GM23248 (cell line): ENCODE measurements at regions not wholly inside any gene's neighbourhood (a gene's known extent, or its start where the extent isn't known, plus 50 kb on each side); places are given as distances from the start of the nearest gene placed in this dataset.

Experiments used
- DNase-seq: peaks from one replicate; pipeline ENCODE4 v3.0.0-alpha.2; 2015
- H2AFZ ChIP-seq: fragments of 200-600 bp; sonication (generic); 2 replicates; pipeline ENCODE4 v1.6.1; 2016; ENCODE audit warnings: antibody characterized with exemption
- H3F3A ChIP-seq: fragments of 200-600 bp; sonication (generic); 2 replicates; pipeline ENCODE4 v1.6.1; 2016; ENCODE audit warnings: mild to moderate bottlenecking, antibody characterized with exemption, mixed run types; ENCODE audit not compliant: insufficient read depth
- H3K27ac ChIP-seq: fragments of 200-600 bp; sonication (generic); 2 replicates; pipeline ENCODE4 v1.5.1; 2016; ENCODE audit warnings: mild to moderate bottlenecking
- H3K27me3 ChIP-seq: fragments of 200-600 bp; sonication (generic); replicated peaks from 2 replicates; pipeline ENCODE4 v1.6.1; 2016; ENCODE audit warnings: mild to moderate bottlenecking; ENCODE audit not compliant: insufficient read depth
- H3K36me3 ChIP-seq: fragments of 200-600 bp; sonication (generic); 2 replicates; pipeline ENCODE4 v1.6.1; 2016; ENCODE audit warnings: low read depth, mild to moderate bottlenecking
- H3K4me1 ChIP-seq: fragments of 200-600 bp; sonication (generic); 2 replicates; pipeline ENCODE4 v1.6.1; 2016; ENCODE audit warnings: mild to moderate bottlenecking; ENCODE audit not compliant: insufficient read depth
- H3K4me2 ChIP-seq: fragments of 200-600 bp; sonication (generic); one replicate; pipeline ENCODE4 v1.6.1; 2016; ENCODE audit warnings: mild to moderate bottlenecking; ENCODE audit not compliant: unreplicated experiment
- H3K4me3 ChIP-seq: fragments of 200-600 bp; sonication (generic); 2 replicates; pipeline ENCODE4 v1.5.1; 2016; ENCODE audit warnings: mild to moderate bottlenecking
- H3K79me2 ChIP-seq: fragments of 200-600 bp; sonication (generic); 2 replicates; pipeline ENCODE4 v1.6.1; 2016; ENCODE audit warnings: mild to moderate bottlenecking; ENCODE audit not compliant: insufficient read depth
- H3K9ac ChIP-seq: fragments of 200-600 bp; sonication (generic); 2 replicates; pipeline ENCODE4 v1.6.1; 2016; ENCODE audit warnings: mild to moderate bottlenecking
- H3K9me2 ChIP-seq: fragments of 200-600 bp; sonication (generic); 2 replicates; pipeline ENCODE4 v1.6.1; 2016; ENCODE audit warnings: mixed run types, mild to moderate bottlenecking, moderate library complexity; ENCODE audit not compliant: insufficient read depth
- H3K9me3 ChIP-seq: fragments of 200-600 bp; sonication (generic); one replicate; pipeline ENCODE4 v1.6.1; 2017; ENCODE audit warnings: low read depth
- H4K20me1 ChIP-seq: fragments of 200-600 bp; sonication (generic); 2 replicates; pipeline ENCODE4 v1.6.0; 2016; ENCODE audit not compliant: insufficient read depth
- EZH2 ChIP-seq: fragments of 200-600 bp; sonication (generic); IDR thresholded peaks from 2 replicates; pipeline ENCODE4 v1.6.1; 2018; ENCODE audit warnings: antibody characterized with exemption, mild to moderate bottlenecking; ENCODE audit not compliant: insufficient read depth, poor library complexity, severe bottlenecking
- EZH2phosphoT487 ChIP-seq: fragments of 200-600 bp; sonication (generic); IDR thresholded peaks from 2 replicates; pipeline ENCODE4 v1.6.1; 2018; ENCODE audit warnings: antibody characterized with exemption, moderate library complexity, mild to moderate bottlenecking, low read depth; ENCODE audit not compliant: insufficient read depth
- WGBS, 2 experiments: methylation state at CpG; one replicate each; pipeline ENCODE4 v1.1.6; 2015 to 2017; ENCODE audit warnings: low lambda C conversion rate in 2 of 2, low coverage in 1 of 2; ENCODE audit errors: missing lambda C conversion rate in 2 of 2; 5-methylcytosine and 5-hydroxymethylcytosine counted together
- in situ Hi-C: fragments of 300-500 bp; cut with MboI; formaldehyde crosslinking; loops from 2 replicates; pipeline ENCODE4 v1.15.0; 2020

- no peaks in the 10 kb centered on the region for H3K9me2 ChIP-seq
- no peak overlapping the region for H3K27ac ChIP-seq
- DNase-seq, result no peak
- in situ Hi-C loops, result no loop called here
- no peak overlapping the region for H3K4me3 ChIP-seq
- no peaks in the 10 kb centered on the region for H3K36me3 ChIP-seq
- H3K9me3 ChIP-seq, result no peaks in the 10 kb centered on the region
- no peak overlapping the region for H3K4me2 ChIP-seq
- H3F3A ChIP-seq, result no peaks in the 10 kb centered on the region
- no peaks in the 10 kb centered on the region for H3K79me2 ChIP-seq
- TF ChIP-seq EZH2 (no peak), EZH2phosphoT487 (no peak)
- no peak overlapping the region for H2AFZ ChIP-seq
- 4% methylated on average over 4 of the region's 4 CpGs for WGBS, 2 experiments
- H3K9ac ChIP-seq, result no peak overlapping the region
- H4K20me1 ChIP-seq, result no peaks in the 10 kb centered on the region
- no peaks in the 10 kb centered on the region for H3K4me1 ChIP-seq
- H3K27me3 ChIP-seq, result no peaks in the 10 kb centered on the region
These were observed 237.7 kb downstream of the MZT1 start for GRCh38 chr13:72489751-72490150.

DNA sequence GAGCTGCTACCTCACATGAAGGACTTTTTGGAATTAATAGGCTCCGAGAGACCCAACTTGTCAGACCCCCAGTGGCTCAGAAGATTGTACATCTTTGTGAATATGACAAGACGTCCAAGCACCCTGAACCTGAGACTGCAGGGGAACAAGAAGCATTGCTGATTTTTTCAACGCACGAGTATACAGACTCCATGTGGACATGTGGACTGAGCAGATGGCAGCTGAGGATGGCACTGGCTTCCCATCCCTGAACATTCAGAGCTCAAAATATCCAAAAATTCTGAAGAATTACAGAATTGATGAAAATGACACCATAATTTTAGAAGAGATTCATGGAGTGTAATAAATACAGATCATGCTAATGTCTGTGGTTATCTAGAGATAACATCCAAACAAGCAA is 254.1 kb downstream of the MZT1 start:
- Histone ChIP-seq H3K27ac (no peak overlapping the region), H2AFZ (no peak overlapping the region), H3K9me2 (no peaks in the 10 kb centered on the region), H3K27me3 (no peaks in the 10 kb centered on the region), H3K9ac (no peak overlapping the region), H3K36me3 (no peaks in the 10 kb centered on the region), H4K20me1 (no peaks in the 10 kb centered on the region), H3F3A (no peaks in the 10 kb centered on the region), H3K4me3 (no peak overlapping the region), H3K4me2 (no peak overlapping the region), H3K79me2 (no peaks in the 10 kb centered on the region), H3K4me1 (no peaks in the 10 kb centered on the region), H3K9me3 (no peaks in the 10 kb centered on the region)
- DNase-seq, result no peak
- in situ Hi-C loops, result no loop called here
- 11 to 16% methylated on average over 4 of the region's 4 CpGs for WGBS, 2 experiments
- TF ChIP-seq EZH2 (no peak), EZH2phosphoT487 (no peak)

GRCh38 chr13:72469906-72470305 is 257.5 kb downstream of the MZT1 start:
- no peaks in the 10 kb centered on the region for H3F3A ChIP-seq
- in situ Hi-C loops, result no loop called here

DNA sequence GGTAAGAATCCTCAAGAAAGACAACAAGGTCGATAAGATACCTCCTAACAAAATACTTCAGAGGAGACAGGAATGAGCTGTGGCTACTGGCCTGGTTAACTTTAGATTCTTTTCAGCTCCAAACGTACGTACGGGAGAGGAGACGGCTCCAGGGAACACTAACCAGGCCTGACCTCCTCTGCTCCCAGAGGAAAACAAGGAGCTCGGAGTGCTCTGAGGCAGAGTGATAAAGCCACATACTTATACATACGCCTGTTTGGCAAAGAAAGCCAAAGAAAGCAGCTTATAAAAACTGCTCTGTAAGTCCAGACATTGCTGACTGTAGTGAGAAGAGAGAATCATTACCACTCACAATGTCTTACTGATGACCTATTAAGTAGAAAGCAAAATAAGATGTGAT is 263.9 kb downstream of the MZT1 start:
- no peaks in the 10 kb centered on the region for H3F3A ChIP-seq
- no peak overlapping the region for H3K9ac ChIP-seq
- H3K36me3 ChIP-seq, result no peaks in the 10 kb centered on the region
- H3K4me3 ChIP-seq, result no peak overlapping the region
- DNase-seq, result no peak
- in situ Hi-C loops, result no loop called here
- no peak overlapping the region for H3K4me2 ChIP-seq
- H3K79me2 ChIP-seq, result no peaks in the 10 kb centered on the region
- no peak for TF ChIP-seq EZH2phosphoT487
- no peak for TF ChIP-seq EZH2
- no peak overlapping the region for H3K27ac ChIP-seq
- no peaks in the 10 kb centered on the region for H4K20me1 ChIP-seq
- H2AFZ ChIP-seq, result no peak overlapping the region
- H3K27me3 ChIP-seq, result no peaks in the 10 kb centered on the region
- no peaks in the 10 kb centered on the region for H3K9me3 ChIP-seq
- WGBS, 2 experiments, result 13 to 19% methylated on average over 7 of the region's 7 CpGs
- no peaks in the 10 kb centered on the region for H3K9me2 ChIP-seq
- no peaks in the 10 kb centered on the region for H3K4me1 ChIP-seq

More at GRCh38 chr13:72469906-72470305, 257.5 kb downstream of the MZT1 start:
- DNase-seq, result no peak
- Histone ChIP-seq H3K36me3 (no peaks in the 10 kb centered on the region), H3K79me2 (no peaks in the 10 kb centered on the region), H3K9ac (no peak overlapping the region), H4K20me1 (no peaks in the 10 kb centered on the region), H3K4me2 (no peak overlapping the region), H3K9me2 (no peaks in the 10 kb centered on the region), H3K9me3 (no peaks in the 10 kb centered on the region), H3K27ac (no peak overlapping the region), H3K4me1 (no peaks in the 10 kb centered on the region), H3K27me3 (no peaks in the 10 kb centered on the region), H2AFZ (no peak overlapping the region), H3K4me3 (no peak overlapping the region)
- no peak for TF ChIP-seq EZH2
- TF ChIP-seq EZH2phosphoT487, result no peak

DNA sequence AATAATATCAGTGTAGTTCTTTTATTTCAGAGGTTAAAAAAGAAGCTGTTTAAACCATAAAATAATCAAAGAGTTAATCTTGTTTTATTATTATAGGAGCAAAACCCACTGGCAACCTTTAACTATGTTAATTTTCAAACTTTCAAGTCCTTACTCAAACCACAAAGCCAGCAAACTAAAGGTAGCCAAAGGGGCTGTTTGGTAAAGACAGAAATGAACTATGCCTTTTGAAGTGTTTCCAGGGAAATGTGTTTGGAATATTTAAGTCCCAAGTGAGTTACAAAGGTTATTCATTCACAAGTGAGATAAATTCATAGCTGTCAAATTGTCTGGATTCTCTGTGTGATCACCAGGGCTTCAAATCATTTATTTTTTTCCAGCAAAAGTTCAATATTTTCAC is 264.7 kb downstream of the MZT1 start:
- Histone ChIP-seq H3K9ac (no peak overlapping the region), H3K27me3 (no peaks in the 10 kb centered on the region), H3K9me2 (no peaks in the 10 kb centered on the region), H2AFZ (no peak overlapping the region), H3F3A (no peaks in the 10 kb centered on the region), H3K9me3 (no peaks in the 10 kb centered on the region), H3K27ac (no peak overlapping the region), H3K4me2 (no peak overlapping the region), H3K79me2 (no peaks in the 10 kb centered on the region), H3K4me1 (no peaks in the 10 kb centered on the region), H3K4me3 (no peak overlapping the region), H3K36me3 (no peaks in the 10 kb centered on the region), H4K20me1 (no peaks in the 10 kb centered on the region)
- DNase-seq, result no peak
- TF ChIP-seq EZH2 (no peak), EZH2phosphoT487 (no peak)
- in situ Hi-C loops, result no loop called here
